SU-DHL-6 (cell line): ENCODE measurements at regions not wholly inside any gene's neighbourhood (a gene's known extent, or its start where the extent isn't known, plus 50 kb on each side); places are given as distances from the start of the nearest gene placed in this dataset.

Experiments used
- CTCF ChIP-seq: fragments of 200-600 bp; sonication (generic); IDR thresholded peaks from one replicate; pipeline ENCODE4 v1.5.1; 2017; ENCODE audit warnings: antibody characterized with exemption, mild to moderate bottlenecking, low read length, moderate library complexity; ENCODE audit not compliant: insufficient read depth, poor library complexity, severe bottlenecking
- EZH2phosphoT487 ChIP-seq: fragments of 200-600 bp; sonication (generic), shearing (Covaris generic); conservative IDR thresholded peaks from 2 replicates; pipeline ENCODE4 v1.6.1; 2018; ENCODE audit warnings: mild to moderate bottlenecking, antibody characterized with exemption, low read length, moderate library complexity, mixed read lengths

GRCh38 chr1:224874775-224875174, 54.7 kb upstream of the DNAH14 start:
- TF ChIP-seq CTCF (no peak), EZH2phosphoT487 (no peak)
